ENCODE measurements at regions not wholly inside any gene's neighbourhood (a gene's known extent, or its start where the extent isn't known, plus 50 kb on each side); places are given as distances from the start of the nearest gene placed in this dataset.

DNA sequence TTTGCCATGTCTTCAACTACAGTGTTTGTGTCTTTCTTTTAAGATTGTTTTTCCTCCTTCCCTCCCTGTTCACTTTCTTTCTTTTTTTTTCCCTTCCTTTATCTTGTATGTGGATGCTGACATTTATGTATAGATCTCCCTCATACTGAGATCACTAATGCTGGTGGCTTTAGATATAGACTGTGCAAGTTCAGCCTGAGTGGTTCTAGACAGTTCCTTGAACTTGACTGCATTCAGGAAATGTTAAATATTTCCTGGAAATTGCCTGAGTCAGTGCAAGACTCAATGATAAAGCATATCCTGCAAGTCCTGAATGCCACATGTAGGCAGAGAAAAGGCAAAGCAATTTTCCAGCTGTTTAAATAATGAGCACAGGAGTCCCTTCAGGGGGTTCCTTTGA, 182.5 kb upstream of the NR3C1 start (continued):
- TF ChIP-seq, protein P1, sequence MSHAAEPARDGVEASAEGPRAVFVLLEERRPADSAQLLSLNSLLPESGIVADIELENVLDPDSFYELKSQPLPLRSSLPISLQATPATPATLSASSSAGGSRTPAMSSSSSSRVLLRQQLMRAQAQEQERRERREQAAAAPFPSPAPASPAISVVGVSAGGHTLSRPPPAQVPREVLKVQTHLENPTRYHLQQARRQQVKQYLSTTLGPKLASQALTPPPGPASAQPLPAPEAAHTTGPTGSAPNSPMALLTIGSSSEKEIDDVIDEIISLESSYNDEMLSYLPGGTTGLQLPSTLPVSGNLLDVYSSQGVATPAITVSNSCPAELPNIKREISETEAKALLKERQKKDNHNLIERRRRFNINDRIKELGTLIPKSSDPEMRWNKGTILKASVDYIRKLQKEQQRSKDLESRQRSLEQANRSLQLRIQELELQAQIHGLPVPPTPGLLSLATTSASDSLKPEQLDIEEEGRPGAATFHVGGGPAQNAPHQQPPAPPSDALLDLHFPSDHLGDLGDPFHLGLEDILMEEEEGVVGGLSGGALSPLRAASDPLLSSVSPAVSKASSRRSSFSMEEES (CRISPR knock-in tag; IDR thresholded peaks at IDR 0.05): no peak
- TF ChIP-seq RBM34 (IDR thresholded peaks at IDR 0.05; ENCODE audit: borderline replicate concordance, insufficient read depth, low read length): no peak
- TF ChIP-seq L3MBTL2 (IDR thresholded peaks at IDR 0.05): peak; percentile 22; the same call in 1 of the 2 replicates
- TF ChIP-seq, protein P2, sequence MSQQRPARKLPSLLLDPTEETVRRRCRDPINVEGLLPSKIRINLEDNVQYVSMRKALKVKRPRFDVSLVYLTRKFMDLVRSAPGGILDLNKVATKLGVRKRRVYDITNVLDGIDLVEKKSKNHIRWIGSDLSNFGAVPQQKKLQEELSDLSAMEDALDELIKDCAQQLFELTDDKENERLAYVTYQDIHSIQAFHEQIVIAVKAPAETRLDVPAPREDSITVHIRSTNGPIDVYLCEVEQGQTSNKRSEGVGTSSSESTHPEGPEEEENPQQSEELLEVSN (IDR thresholded peaks at IDR 0.05; ENCODE audit: borderline replicate concordance in 1 of 2, extremely low read depth in 1 of 2, insufficient read depth in 1 of 2, insufficient read length in 1 of 2, low read depth in 1 of 2, low read length in 1 of 2, poor library complexity in 1 of 2, severe bottlenecking in 1 of 2): no peak
- TF ChIP-seq, protein P3, sequence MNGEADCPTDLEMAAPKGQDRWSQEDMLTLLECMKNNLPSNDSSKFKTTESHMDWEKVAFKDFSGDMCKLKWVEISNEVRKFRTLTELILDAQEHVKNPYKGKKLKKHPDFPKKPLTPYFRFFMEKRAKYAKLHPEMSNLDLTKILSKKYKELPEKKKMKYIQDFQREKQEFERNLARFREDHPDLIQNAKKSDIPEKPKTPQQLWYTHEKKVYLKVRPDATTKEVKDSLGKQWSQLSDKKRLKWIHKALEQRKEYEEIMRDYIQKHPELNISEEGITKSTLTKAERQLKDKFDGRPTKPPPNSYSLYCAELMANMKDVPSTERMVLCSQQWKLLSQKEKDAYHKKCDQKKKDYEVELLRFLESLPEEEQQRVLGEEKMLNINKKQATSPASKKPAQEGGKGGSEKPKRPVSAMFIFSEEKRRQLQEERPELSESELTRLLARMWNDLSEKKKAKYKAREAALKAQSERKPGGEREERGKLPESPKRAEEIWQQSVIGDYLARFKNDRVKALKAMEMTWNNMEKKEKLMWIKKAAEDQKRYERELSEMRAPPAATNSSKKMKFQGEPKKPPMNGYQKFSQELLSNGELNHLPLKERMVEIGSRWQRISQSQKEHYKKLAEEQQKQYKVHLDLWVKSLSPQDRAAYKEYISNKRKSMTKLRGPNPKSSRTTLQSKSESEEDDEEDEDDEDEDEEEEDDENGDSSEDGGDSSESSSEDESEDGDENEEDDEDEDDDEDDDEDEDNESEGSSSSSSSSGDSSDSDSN (IDR thresholded peaks at IDR 0.05; ENCODE audit: borderline replicate concordance in 1 of 2, low read depth in 2 of 2, low read length in 2 of 2): no peak
- TF ChIP-seq ERF (CRISPR knock-in tag; IDR thresholded peaks at IDR 0.05): no peak
- TF ChIP-seq TBL1XR1 (IDR thresholded peaks at IDR 0.05; ENCODE audit: low read length in 2 of 2): peak in 1 of 2 experiments; percentile 70; a peak in 1 of 4 replicates
- no peak for TF ChIP-seq NFXL1 (CRISPR knock-in tag; IDR thresholded peaks at IDR 0.05)
- peak; percentile 63; the same call in 1 of the 2 replicates for TF ChIP-seq SMARCC2 (IDR thresholded peaks at IDR 0.05; ENCODE audit: low read depth)
- TF ChIP-seq, protein P4, sequence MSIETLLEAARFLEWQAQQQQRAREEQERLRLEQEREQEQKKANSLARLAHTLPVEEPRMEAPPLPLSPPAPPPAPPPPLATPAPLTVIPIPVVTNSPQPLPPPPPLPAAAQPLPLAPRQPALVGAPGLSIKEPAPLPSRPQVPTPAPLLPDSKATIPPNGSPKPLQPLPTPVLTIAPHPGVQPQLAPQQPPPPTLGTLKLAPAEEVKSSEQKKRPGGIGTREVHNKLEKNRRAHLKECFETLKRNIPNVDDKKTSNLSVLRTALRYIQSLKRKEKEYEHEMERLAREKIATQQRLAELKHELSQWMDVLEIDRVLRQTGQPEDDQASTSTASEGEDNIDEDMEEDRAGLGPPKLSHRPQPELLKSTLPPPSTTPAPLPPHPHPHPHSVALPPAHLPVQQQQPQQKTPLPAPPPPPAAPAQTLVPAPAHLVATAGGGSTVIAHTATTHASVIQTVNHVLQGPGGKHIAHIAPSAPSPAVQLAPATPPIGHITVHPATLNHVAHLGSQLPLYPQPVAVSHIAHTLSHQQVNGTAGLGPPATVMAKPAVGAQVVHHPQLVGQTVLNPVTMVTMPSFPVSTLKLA (conservative IDR thresholded peaks at IDR 0.05): peak in 1 of 2 experiments; percentile 55; a peak in 2 of 4 replicates
- TF ChIP-seq U2AF2 (optimal IDR thresholded peaks at IDR 0.05; ENCODE audit: low read depth, low read length): no peak
- TF ChIP-seq RBM15 (IDR thresholded peaks at IDR 0.05; ENCODE audit: insufficient read depth, low read length): no peak
- peak; percentile 67 for TF ChIP-seq NFE2 (IDR thresholded peaks at IDR 0.05; ENCODE audit: low read depth)
- no peak for TF ChIP-seq BCL6 (CRISPR knock-in tag; IDR thresholded peaks at IDR 0.05)
- TF ChIP-seq, protein P5, sequence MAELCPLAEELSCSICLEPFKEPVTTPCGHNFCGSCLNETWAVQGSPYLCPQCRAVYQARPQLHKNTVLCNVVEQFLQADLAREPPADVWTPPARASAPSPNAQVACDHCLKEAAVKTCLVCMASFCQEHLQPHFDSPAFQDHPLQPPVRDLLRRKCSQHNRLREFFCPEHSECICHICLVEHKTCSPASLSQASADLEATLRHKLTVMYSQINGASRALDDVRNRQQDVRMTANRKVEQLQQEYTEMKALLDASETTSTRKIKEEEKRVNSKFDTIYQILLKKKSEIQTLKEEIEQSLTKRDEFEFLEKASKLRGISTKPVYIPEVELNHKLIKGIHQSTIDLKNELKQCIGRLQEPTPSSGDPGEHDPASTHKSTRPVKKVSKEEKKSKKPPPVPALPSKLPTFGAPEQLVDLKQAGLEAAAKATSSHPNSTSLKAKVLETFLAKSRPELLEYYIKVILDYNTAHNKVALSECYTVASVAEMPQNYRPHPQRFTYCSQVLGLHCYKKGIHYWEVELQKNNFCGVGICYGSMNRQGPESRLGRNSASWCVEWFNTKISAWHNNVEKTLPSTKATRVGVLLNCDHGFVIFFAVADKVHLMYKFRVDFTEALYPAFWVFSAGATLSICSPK (IDR thresholded peaks at IDR 0.05; ENCODE audit: borderline replicate concordance): no peak
- TF ChIP-seq ASH1L (IDR thresholded peaks at IDR 0.05; ENCODE audit: borderline replicate concordance, low read depth, partially characterized antibody): peak; percentile 14
- no peak for TF ChIP-seq ZNF707 (CRISPR knock-in tag; conservative IDR thresholded peaks at IDR 0.05)
- peak; percentile 93 for TF ChIP-seq DPF2 (IDR thresholded peaks at IDR 0.05)
- TF ChIP-seq TBP (optimal IDR thresholded peaks at IDR 0.05; ENCODE audit: low read depth, low read length): no peak
- TF ChIP-seq HDAC3 (IDR thresholded peaks at IDR 0.05; ENCODE audit: borderline replicate concordance, partially characterized antibody): peak; percentile 67
- TF ChIP-seq NCOA4 (IDR thresholded peaks at IDR 0.05; ENCODE audit: partially characterized antibody): no peak

All from K562 (cell line).